Kasumi-1 (cell line): ENCODE measurements at regions not wholly inside any gene's neighbourhood (a gene's known extent, or its start where the extent isn't known, plus 50 kb on each side); places are given as distances from the start of the nearest gene placed in this dataset.

Source experiments
- DNase-seq, 2 experiments: peaks; one replicate each; lab custom pipeline; 2025; lab: John Stamatoyannopoulos, UW

- DNase-seq, result no peak
Measured at GRCh38 chr21:24729568-24729967, 877.7 kb downstream of the MRPL39 start.

GRCh38 chr21:24727803-24728440, 879.4 kb downstream of the MRPL39 start:
- DNase-seq, result no peak

GRCh38 chr21:24716281-24716918, 890.9 kb downstream of the MRPL39 start:
- DNase-seq, result no peak

- no peak for DNase-seq
Measured at GRCh38 chr21:24714646-24715200, 892.6 kb downstream of the MRPL39 start.

- DNase-seq, result no peak
Measured at GRCh38 chr21:24705201-24705600, 902.1 kb downstream of the MRPL39 start.

GRCh38 chr21:24693779-24694178, 913.5 kb downstream of the MRPL39 start:
- DNase-seq, result no peak

- no peak for DNase-seq
Measured at GRCh38 chr21:24681456-24681855, 925.8 kb downstream of the MRPL39 start.

- no peak for DNase-seq
Measured at GRCh38 chr21:24671901-24672300, 935.4 kb downstream of the MRPL39 start.

- no peak for DNase-seq
Measured at GRCh38 chr21:24658926-24659325, 948.4 kb downstream of the MRPL39 start.

GRCh38 chr21:24658026-24658425, 949.3 kb downstream of the MRPL39 start:
- no peak for DNase-seq

GRCh38 chr21:24649691-24650090, 957.6 kb downstream of the MRPL39 start:
- no peak for DNase-seq

GRCh38 chr21:24636696-24637095, 970.6 kb downstream of the MRPL39 start:
- no peak for DNase-seq

GRCh38 chr21:24634749-24635148, 972.5 kb downstream of the MRPL39 start:
- no peak for DNase-seq

- no peak for DNase-seq
Measured at GRCh38 chr21:24628536-24628935, 978.7 kb downstream of the MRPL39 start.

- DNase-seq, result no peak
Measured at GRCh38 chr21:24628046-24628445, 979.2 kb downstream of the MRPL39 start.

GRCh38 chr21:24617819-24618218, 989.5 kb downstream of the MRPL39 start:
- DNase-seq, result no peak

- no peak for DNase-seq
Measured at GRCh38 chr21:24594082-24594481, 1013.2 kb downstream of the MRPL39 start.

- DNase-seq, result no peak
Measured at GRCh38 chr21:24590261-24590660, 1017.0 kb downstream of the MRPL39 start.

GRCh38 chr21:24583473-24583872, 1023.8 kb downstream of the MRPL39 start:
- DNase-seq, result no peak

GRCh38 chr21:24577301-24577700, 1030.0 kb downstream of the MRPL39 start:
- DNase-seq, result no peak

GRCh38 chr21:24561291-24561690, 1046.0 kb downstream of the MRPL39 start:
- no peak for DNase-seq

- DNase-seq, result no peak
Measured at GRCh38 chr21:24552491-24552890, 1054.8 kb downstream of the MRPL39 start.

- no peak for DNase-seq
Measured at GRCh38 chr21:24545807-24546361, 1061.4 kb downstream of the MRPL39 start.
